GM18520 (cell line): ENCODE measurements at regions not wholly inside any gene's neighbourhood (a gene's known extent, or its start where the extent isn't known, plus 50 kb on each side); places are given as distances from the start of the nearest gene placed in this dataset.

Source experiments
- ATAC-seq: cut with Tn5 transposase; IDR thresholded peaks from one replicate; pipeline ENCODE4 v1.9.1; 2021; ENCODE audit not compliant: unreplicated experiment

GRCh38 chr7:155984028-155984580 is 171.8 kb upstream of the SHH start:
- ATAC-seq: no peak

DNA sequence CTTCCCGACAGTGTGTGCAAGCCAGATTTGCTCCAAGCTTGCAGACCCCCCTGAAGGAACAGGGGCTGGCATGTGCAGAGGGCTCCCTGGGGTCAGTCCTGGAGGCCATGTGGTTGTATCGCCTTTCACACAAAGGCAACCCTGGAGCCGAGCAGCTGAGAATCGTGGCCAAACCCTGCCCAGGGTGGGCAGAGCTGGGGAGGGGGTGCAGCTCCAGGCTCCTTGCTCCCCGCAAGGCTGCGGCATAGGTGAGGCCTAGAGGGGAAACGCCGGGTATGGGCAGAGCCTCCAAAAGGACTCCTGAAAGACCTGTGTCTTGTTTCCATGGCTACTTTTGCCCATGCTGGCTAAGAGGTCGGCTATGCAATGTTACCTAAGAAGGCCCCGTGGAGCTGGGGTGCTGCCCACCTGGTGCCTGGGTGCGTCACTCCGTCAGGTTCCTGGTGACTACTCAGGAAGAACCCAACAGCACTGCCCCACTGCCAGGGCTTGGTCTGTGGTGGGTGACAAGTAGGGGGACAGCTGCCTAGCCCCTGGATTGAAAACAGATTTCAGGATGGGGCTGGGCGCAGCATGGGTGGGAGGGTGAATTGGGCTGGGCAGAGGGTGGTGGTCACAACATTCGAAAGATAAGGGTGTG is 171.0 kb upstream of the SHH start:
- ATAC-seq: no peak

DNA sequence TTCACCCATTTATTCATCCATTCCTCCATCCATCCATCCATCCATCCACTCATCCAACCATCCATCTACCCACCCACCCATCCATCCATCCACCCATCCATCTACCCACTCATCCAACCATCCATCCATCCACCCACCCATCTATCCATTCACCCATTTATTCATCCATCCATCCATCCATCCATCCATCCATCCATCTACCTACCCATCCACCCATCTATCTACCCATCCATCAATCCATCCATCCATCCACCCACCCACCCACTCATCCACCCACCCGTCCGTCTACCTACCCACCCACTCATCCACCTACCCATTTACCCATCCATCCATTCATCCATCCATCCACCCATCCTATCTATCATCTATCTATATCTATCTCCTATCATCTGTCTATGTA is 169.4 kb upstream of the SHH start:
- no peak for ATAC-seq

GRCh38 chr7:155980841-155981240 is 168.6 kb upstream of the SHH start:
- ATAC-seq: no peak

DNA sequence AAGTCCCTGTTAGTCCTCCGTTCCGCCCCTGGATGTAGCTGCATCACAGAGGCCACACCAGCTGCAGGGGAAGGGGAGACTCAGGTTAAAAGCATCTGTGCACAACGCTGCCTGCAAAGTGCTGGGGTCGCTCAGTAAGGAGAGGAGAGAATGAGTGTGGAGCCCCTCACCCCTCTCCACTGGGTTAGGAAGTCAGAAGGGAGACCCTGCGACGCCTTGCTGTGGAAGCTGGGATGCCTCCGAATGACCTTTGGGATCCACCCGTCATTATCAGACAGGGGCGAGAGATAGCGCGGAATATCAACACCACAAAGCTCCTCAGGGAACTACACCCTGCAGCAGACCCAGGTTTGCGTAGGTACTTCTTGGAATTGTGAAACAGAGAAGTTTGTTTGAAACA is 167.7 kb upstream of the SHH start:
- no peak for ATAC-seq

DNA sequence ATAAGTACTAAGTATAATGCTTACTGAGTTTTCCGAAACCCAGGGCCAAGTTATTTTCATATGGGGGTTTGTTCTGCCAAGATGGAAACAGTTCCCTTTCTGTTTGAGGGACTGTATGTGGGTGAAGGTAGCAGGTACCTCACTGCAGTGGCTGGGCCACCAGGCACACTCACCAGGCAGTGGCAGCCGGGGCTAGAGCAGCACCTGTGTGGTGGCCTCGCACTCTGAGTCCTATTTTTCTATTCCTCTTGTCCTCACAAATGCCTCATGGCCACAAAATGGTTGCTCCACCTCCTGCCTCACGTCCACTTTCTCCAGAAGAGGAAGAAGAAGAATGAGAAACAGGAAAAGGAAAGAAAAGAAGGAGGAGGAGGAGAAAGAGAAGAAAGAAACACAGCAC is 167.3 kb upstream of the SHH start:
- no peak for ATAC-seq

- no peak for ATAC-seq
Observed at GRCh38 chr7:155975490-155975889, 163.2 kb upstream of the SHH start.

DNA sequence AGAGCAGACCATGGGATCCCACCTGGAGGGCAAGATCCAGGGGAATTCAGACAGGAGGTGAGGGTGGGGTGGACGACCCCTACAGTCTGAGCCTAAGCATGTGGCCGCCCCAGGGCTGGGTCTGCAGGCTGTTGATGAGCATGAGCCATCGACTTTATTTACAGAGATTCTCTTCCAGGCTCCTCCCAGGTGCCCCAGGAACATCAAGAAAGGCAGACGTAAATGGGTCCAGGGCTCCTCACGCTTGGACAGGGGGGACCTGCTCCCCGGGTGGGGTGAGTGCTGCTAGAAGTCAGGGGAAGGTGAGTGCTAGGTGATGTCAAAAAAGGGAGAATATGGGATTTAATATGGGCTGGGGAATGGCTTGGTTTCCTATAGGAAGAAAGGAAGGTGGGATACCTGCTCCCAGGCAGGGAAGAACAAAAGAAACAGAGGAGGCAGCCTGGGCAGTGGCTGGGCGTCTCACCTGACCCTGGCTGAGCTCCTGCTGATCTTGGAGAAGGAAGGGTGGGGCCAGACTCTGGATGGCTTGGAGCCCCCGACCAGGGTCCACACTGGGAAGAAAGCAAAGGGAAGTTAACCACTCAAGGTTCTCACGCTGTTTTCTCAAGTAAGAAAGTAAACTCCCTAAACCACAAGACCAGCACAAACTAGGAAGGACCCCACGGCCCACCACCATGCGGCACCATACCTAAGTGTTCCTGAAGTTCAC is 162.1 kb upstream of the SHH start:
- ATAC-seq: no peak

DNA sequence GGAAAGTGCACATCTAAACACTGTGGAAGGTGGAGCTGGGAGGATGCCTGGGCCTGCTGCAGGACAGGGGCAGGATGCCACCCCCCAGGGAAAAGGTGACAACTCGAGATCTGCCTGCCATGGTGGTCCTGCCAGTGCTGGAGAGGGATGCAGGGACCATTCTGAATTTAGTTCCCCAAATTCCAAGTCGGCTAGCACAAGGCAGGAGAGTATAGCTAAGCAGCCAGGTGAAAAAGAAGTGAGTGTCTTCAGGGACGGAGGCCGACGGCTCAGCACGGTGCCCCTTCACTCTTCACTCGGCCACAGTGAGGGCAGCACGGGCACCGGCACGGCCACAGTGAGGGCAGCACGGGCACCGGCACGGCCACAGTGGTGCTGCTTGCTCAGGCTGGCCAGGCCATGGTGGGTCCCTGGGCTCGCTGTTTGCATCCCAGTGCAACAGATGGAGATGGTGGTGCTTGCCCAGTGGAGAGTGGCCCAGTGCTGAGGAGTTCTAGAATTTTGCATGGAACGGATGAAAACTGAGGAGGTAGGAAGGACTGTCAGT is 161.3 kb upstream of the SHH start:
- no peak for ATAC-seq

- no peak for ATAC-seq
Observed at GRCh38 chr7:155972651-155973390, 160.6 kb upstream of the SHH start.

DNA sequence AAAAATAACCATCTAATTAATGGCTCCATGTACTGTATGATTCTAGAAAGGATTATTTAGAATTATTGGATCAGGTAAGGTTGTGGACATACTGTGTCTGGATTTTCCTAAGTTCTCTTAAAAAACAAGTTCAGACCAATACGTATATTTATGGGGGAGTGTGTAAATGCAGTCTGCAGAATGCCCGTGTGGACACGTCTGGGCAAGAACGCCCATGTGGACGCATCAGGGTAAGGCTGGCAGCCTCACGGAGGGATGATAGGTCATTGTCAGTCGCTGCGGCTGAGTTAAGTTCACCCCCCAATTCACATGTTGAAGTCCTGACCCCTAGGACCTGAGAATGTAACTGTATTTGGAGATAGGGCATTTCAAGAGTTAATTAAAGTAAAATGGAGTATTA is 160.0 kb upstream of the SHH start:
- ATAC-seq: no peak

- no peak for ATAC-seq
Observed at GRCh38 chr7:155971180-155971770, 159.0 kb upstream of the SHH start.

DNA sequence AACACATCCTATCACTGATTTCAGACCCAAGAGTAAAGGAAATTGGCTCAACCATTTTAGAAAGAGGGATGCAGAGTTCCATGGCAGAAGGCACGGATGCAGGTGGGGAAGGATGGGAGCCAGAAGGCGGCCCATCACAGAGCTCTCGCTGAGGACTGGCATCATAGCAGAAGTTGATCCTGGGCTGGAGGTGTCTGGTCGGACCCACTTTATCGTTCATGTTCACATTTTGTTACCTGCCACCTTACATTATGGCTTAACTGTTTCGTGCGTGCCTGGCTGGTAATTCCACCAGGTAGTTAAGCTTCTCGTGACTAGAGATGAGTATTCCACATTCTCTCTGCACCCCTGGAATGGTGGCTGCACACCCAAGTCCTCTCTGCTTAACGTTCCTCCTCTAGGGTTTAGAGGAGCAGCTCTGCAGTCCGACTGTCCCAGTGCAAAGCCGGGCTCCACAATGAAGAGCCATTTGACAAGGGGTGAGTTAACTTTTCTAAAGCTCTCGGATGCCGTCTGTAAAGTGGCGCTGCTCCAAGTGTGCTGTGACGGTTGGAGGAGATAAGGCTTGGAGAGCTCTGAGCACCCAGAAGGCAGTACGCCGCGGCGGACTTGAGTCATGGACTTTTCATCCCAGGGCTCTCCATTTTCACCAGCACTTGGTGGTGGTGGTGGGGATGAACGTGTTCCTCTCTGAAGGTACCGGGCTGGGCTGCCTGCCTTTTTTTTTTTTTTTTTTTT is 157.1 kb upstream of the SHH start:
- ATAC-seq: no peak

GRCh38 chr7:155965010-155965409 is 152.7 kb upstream of the SHH start:
- no peak for ATAC-seq

GRCh38 chr7:155964543-155964942 is 152.3 kb upstream of the SHH start:
- no peak for ATAC-seq

- no peak for ATAC-seq
Observed at GRCh38 chr7:155963771-155964195, 151.5 kb upstream of the SHH start.

- ATAC-seq: no peak
Observed at GRCh38 chr7:155963356-155963755, 151.1 kb upstream of the SHH start.

DNA sequence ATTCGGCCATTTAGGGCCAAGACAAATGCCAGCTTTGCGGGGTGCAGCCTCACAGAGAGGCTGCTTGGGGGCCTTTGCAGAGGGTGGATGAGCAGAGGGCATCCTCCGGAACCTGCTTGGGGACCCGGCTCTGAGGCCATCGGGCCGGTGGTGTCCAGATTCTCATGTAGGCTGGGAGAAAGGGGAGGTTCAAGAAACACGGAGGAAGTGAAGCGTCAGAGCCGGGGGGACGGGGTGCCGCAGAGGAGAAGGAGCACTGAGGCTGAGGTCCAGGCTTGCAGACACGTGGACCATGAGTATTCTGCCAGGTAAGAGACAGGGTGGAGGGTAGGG is 150.7 kb upstream of the SHH start:
- ATAC-seq: no peak

GRCh38 chr7:155962191-155962967 is 150.1 kb upstream of the SHH start:
- ATAC-seq: no peak
